GM23248 (cell line): ENCODE measurements at regions not wholly inside any gene's neighbourhood (a gene's known extent, or its start where the extent isn't known, plus 50 kb on each side); places are given as distances from the start of the nearest gene placed in this dataset.

Experiments used
- EZH2 ChIP-seq: fragments of 200-600 bp; sonication (generic); IDR thresholded peaks from 2 replicates; pipeline ENCODE4 v1.6.1; 2018; ENCODE audit warnings: antibody characterized with exemption, mild to moderate bottlenecking; ENCODE audit not compliant: insufficient read depth, poor library complexity, severe bottlenecking
- EZH2phosphoT487 ChIP-seq: fragments of 200-600 bp; sonication (generic); IDR thresholded peaks from 2 replicates; pipeline ENCODE4 v1.6.1; 2018; ENCODE audit warnings: antibody characterized with exemption, moderate library complexity, mild to moderate bottlenecking, low read depth; ENCODE audit not compliant: insufficient read depth

- TF ChIP-seq EZH2 (no peak), EZH2phosphoT487 (no peak)
Measured at GRCh38 chr1:5435414-5435813, 556.8 kb downstream of the NPHP4 start.
